ENCODE measurements at regions not wholly inside any gene's neighbourhood (a gene's known extent, or its start where the extent isn't known, plus 50 kb on each side); places are given as distances from the start of the nearest gene placed in this dataset.
A peak's percentile ranks its signal among the peaks of the same experiment; 100 is the strongest.

GRCh38 chr6:166842607-166843006 lies 113.7 kb downstream of the RNASET2 start:
- ATAC-seq (no peak), DNase-seq (no peak)
- H3K4me3 ChIP-seq = no peak overlapping the region
- intact Hi-C loops (cut with DNase I) = no loop called here
- H3K36me3 ChIP-seq = no peaks in the 10 kb centered on the region
- peaks cover 0 to 13% (median 0%) of the 10 kb centered on the region in 12 donors for H3K9me3 ChIP-seq
- no peak overlapping the region for H3K27ac ChIP-seq
- H3K27me3 ChIP-seq = no peaks in the 10 kb centered on the region
- peaks cover 0 to 6% (median 0%) of the 10 kb centered on the region in 12 donors for H3K4me1 ChIP-seq
- TF ChIP-seq CTCF (IDR thresholded peaks at IDR 0.05) (no peak), POLR2A (IDR thresholded peaks at IDR 0.05) (no peak)
- WGBS, 4 donors = 85 to 91% (median 86%) methylated on average over 10 of the region's 10 CpGs

GRCh38 chr6:166841216-166841615 lies 115.1 kb downstream of the RNASET2 start:
- WGBS, 4 donors = 93 to 95% (median 95%) methylated on average over 7 of the region's 7 CpGs
- Histone ChIP-seq H3K36me3 (no peaks in the 10 kb centered on the region), H3K4me1 (peaks cover 0 to 6% (median 0%) of the 10 kb centered on the region in 12 donors), H3K9me3 (peaks cover 0 to 2% (median 0%) of the 10 kb centered on the region in 12 donors), H3K4me3 (no peak overlapping the region), H3K27me3 (no peaks in the 10 kb centered on the region), H3K27ac (no peak overlapping the region)
- ATAC-seq = no peak
- DNase-seq = no peak
- intact Hi-C loops (cut with DNase I) = no loop called here
- TF ChIP-seq POLR2A (IDR thresholded peaks at IDR 0.05) (no peak), CTCF (IDR thresholded peaks at IDR 0.05) (no peak)

- 32 to 62% (median 38%) methylated on average over 3 of the region's 3 CpGs for WGBS, 4 donors
- intact Hi-C loops (cut with DNase I) = no loop called here
- H3K27ac ChIP-seq = no peak overlapping the region
- peaks cover 0 to 6% (median 0%) of the 10 kb centered on the region in 12 donors for H3K4me1 ChIP-seq
- no peak overlapping the region for H3K4me3 ChIP-seq
- H3K9me3 ChIP-seq = no peaks in the 10 kb centered on the region
- ATAC-seq (no peak), DNase-seq (peak in 1 of 5 donors; percentile 27)
- H3K36me3 ChIP-seq = no peaks in the 10 kb centered on the region
- no peak for TF ChIP-seq CTCF (IDR thresholded peaks at IDR 0.05)
- no peak for TF ChIP-seq POLR2A (IDR thresholded peaks at IDR 0.05)
- no peaks in the 10 kb centered on the region for H3K27me3 ChIP-seq
These were observed 116.8 kb downstream of the RNASET2 start for GRCh38 chr6:166839569-166839968.

GRCh38 chr6:166838987-166839386 lies 117.4 kb downstream of the RNASET2 start:
- ATAC-seq = no peak
- DNase-seq = no peak
- no peak overlapping the region for H3K27ac ChIP-seq
- 64 to 75% (median 68%) methylated on average over 10 of the region's 10 CpGs for WGBS, 4 donors
- intact Hi-C loops (cut with DNase I) = no loop called here
- TF ChIP-seq POLR2A (IDR thresholded peaks at IDR 0.05) = no peak
- no peak for TF ChIP-seq CTCF (IDR thresholded peaks at IDR 0.05)
- H3K4me3 ChIP-seq = no peak overlapping the region
- H3K27me3 ChIP-seq = no peaks in the 10 kb centered on the region
- no peaks in the 10 kb centered on the region for H3K36me3 ChIP-seq
- no peaks in the 10 kb centered on the region for H3K9me3 ChIP-seq
- H3K4me1 ChIP-seq = peaks cover 0 to 6% (median 0%) of the 10 kb centered on the region in 12 donors
